GM12864 (cell line): ENCODE measurements at regions not wholly inside any gene's neighbourhood (a gene's known extent, or its start where the extent isn't known, plus 50 kb on each side); places are given as distances from the start of the nearest gene placed in this dataset.

Experiments used
- DNase-seq: peaks from one replicate; pipeline ENCODE4 v3.0.0-alpha.2; 2011; ENCODE audit warnings: low read depth
- H3K4me3 ChIP-seq: 2 replicates; pipeline ENCODE4 v1.5.1; 2011; ENCODE audit warnings: mild to moderate bottlenecking, low read depth, low read length, control low read depth
- TF ChIP-seq, protein P1 (sequence below): IDR thresholded peaks from 2 replicates; pipeline ENCODE4 v1.5.1; 2011; ENCODE audit warnings: low read depth, mild to moderate bottlenecking, moderate library complexity, low read length, control low read depth, inconsistent platforms; ENCODE audit errors: missing control alignments

DNA sequence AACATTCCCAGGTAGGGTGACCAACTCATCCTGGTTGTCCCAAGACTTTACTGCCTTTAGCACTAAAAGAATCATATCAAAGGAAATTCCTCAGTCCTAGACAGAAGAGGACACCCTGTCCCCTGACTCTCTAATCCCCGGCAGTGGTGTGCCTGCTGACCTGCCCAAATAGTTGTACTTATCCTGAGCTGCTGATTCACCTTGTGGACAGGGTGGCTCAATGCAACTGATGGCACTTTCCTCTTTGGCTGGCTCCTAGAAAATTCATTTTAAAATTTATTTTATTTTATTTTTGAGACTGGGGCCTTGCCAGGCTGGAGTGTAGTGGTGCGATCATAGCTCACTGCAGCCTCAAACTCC is 111.7 kb downstream of the JCAD start:
- TF ChIP-seq, protein P1, sequence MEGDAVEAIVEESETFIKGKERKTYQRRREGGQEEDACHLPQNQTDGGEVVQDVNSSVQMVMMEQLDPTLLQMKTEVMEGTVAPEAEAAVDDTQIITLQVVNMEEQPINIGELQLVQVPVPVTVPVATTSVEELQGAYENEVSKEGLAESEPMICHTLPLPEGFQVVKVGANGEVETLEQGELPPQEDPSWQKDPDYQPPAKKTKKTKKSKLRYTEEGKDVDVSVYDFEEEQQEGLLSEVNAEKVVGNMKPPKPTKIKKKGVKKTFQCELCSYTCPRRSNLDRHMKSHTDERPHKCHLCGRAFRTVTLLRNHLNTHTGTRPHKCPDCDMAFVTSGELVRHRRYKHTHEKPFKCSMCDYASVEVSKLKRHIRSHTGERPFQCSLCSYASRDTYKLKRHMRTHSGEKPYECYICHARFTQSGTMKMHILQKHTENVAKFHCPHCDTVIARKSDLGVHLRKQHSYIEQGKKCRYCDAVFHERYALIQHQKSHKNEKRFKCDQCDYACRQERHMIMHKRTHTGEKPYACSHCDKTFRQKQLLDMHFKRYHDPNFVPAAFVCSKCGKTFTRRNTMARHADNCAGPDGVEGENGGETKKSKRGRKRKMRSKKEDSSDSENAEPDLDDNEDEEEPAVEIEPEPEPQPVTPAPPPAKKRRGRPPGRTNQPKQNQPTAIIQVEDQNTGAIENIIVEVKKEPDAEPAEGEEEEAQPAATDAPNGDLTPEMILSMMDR = no peak
- H3K4me3 ChIP-seq = no peak overlapping the region

DNA sequence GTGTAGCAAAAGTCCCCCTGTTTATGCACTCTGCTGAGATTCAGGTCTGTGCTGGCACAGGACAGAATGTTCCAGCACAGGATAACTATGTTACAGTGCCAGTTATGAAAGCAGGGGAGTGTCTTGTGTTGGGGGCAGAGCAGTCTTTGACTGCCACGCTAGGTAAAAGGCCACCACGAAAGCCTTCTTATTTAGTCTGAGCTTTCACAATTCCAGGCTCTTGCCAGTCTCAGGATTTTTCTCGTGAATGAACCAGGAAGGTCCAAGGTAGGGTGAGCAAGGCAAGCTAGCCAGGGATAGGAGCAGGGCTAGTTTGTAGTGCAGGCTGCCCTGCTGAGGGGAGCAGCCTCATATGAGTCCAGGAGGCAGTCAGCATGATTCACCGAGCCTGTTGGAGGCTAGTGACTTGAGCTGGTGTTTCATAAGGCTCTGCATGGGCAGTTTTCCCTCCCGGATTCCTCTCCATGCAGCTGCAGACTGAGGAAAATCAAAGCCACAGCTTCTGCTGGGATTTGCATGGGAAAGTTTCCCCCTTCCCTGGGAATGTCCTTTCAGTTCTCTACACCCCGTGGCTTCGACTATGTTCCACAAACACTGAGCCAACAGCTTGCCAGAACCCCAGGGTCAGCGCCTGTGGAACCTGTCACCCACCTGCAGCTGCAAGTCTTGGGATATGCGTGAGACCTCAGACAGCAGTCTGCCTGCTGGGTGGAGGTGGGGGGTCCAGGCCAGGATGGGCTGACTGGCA is 112.3 kb downstream of the JCAD start:
- no peak for DNase-seq
- TF ChIP-seq, protein P1 = no peak
- H3K4me3 ChIP-seq = no peak overlapping the region

More for the DNA sequence above, 111.7 kb downstream of the JCAD start:
- DNase-seq = no peak

DNA sequence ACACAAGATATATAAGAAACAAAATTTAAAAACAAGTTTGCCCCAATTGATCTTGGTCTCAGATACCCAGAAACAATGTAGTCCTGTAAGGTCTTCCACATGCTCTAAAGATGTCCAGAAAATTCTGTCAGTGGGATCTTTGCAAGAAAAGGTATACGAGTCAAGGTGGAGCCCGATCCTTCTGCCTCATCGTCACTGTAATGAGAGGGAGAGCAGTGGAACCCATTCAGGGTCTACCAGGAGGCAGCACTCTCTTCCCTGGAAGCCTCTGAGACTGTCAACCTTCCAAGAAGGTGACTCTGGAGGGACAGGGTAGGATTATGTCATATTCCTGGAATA is 112.8 kb downstream of the JCAD start:
- TF ChIP-seq, protein P1 = no peak
- H3K4me3 ChIP-seq = no peak overlapping the region
- DNase-seq = no peak

DNA sequence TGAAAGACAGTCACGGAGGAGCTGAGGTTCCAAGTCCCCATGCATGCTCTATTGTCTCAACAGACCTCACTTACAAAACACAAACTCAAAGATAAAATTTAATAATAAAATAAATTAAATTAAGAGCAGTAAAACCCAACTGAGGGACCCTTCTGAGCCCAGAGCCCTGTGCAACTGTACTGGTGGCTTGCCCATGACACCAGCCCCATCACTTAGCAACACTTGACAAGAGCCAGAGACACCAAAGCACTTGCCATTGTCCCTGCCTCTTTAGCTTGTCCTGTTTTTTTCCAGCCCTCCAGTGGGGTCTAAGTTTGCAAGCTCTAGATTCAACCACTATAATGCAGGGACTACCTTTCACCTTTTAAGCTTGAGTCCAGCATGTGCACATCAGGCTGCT is 117.9 kb downstream of the JCAD start:
- H3K4me3 ChIP-seq = no peak overlapping the region
- DNase-seq = no peak
- TF ChIP-seq, protein P1 = no peak

DNA sequence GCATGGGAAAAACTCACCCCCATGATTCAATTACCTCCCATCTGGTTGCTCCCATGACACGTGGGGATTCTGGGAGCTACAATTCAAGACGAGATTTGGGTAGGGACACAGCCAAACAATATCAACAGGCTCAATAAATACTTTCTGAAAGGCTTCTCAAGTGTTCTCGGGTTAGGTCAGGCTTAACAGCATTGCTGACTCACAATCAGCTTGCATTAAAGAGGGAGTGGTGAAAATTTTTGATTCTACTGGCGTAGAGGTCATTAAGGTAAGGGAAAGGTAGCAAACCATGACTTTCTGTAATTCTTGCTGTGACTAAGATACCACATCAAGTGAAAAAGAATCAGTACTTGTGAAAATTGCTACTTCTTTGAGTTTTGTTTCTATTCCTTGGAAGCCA is 126.4 kb downstream of the JCAD start:
- no peak overlapping the region for H3K4me3 ChIP-seq
- DNase-seq = no peak
- TF ChIP-seq, protein P1 = no peak

DNA sequence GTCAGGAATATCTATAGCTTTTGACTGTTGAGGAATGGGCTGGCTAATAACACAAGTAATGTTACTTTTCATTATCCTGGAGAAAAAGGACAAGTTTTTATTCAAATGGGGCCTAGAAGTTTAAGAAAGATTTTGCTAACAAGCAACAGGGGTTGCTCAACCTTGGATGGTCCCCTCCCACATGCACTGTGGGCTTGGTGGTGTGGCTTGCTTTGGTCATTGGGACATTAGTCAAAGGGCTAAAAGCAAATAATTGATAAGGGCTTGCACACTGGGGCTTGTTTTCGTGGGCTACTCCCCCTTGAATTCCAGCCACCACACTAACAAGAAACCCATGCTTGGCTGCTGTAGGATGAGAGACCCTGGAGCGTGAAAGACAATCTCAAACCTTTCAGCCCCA is 127.6 kb downstream of the JCAD start:
- TF ChIP-seq, protein P1 = no peak
- no peak for DNase-seq
- H3K4me3 ChIP-seq = no peak overlapping the region

DNA sequence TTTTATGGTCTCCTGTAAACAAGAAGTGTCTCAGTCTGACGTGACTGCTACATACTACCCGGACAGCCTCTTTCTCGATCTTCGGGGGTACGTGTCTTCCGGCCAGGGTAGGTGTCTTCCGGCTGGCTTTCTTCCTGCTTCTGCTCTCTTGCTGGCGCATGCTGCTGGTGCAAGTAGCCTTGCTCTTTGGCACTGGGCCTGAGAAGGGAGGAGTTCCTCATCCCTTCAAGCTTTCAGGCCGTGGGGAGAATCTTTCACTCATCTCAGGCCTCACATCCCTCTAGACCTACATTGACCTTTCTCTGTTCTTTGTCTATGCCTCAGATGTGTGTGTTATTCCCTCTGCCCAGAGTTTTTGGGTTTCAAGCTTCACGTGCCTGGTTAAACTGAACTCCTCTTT is 130.4 kb downstream of the JCAD start:
- no peak overlapping the region for H3K4me3 ChIP-seq
- TF ChIP-seq, protein P1 = no peak
- no peak for DNase-seq
